CD4-positive, alpha-beta T cell treated with Interferon alpha-2 for 1 hour (primary cell): ENCODE measurements at regions not wholly inside any gene's neighbourhood (a gene's known extent, or its start where the extent isn't known, plus 50 kb on each side); places are given as distances from the start of the nearest gene placed in this dataset.
"Not testable (repeated sequence)": the region's sequence is repeated elsewhere in the genome, so short reads cannot be mapped to it uniquely, and the experiment has no call there.

Source experiments
- DNase-seq, 2 donors: peaks; one replicate each; pipeline ENCODE4 v3.0.0-alpha.2; 2020 to 2022

DNA sequence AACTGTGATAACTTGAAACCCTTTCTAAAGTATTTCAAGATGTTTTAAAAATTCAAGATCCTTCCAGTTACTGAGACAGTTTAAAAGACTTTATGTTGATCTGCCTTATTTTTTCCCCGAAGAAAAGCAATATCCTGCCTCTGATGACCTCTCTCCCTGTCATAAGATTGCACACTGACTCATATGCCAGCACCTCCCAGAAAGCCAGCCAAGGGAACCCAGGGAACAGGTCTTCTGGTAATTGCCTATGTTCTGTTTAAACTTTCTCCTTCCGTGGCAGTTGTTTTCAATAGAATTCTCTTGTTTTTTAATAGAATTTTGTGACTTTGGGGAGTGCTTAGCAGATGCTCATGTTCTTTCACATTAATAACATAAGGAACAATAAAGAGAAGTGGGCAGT lies 300.2 kb upstream of the PRKD1 start:
- no peak for DNase-seq

DNA sequence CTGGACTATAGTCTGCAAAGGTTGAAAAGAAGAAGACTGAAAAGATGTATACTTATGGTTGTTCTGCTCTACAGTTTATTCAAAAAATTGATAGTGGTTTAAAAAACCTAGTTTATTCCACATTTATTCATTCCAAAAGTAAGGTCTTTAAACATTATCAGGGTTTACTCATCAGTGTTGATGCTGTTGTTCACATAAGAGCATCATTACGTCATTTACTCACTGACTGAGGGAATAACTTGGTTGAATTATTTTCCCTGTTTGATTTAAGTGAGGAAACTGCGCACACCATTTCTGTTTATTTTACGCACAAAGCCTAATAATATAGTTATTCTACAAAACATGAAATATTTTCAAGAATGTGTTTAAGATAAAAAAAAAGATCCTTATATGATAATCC lies 303.1 kb upstream of the PRKD1 start:
- no peak for DNase-seq

DNA sequence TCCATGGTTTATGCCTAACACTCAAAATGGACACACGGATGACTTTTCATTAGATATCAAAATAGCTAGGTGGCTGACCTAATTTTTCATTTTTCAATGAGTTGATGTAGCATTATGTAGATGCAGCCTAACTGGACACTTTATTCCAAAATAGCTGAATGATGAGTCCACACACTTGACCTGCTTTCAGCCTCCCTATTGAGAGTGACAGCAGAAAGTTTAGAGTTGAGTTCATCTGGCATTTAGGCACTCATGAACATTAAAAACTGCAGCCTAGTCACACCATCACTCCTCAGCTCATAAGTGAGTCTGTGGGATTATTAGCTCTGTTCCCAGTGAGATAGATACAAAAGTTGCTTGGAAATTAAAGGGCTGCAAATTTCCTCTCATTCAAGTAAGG lies 307.3 kb upstream of the PRKD1 start:
- no peak for DNase-seq

DNA sequence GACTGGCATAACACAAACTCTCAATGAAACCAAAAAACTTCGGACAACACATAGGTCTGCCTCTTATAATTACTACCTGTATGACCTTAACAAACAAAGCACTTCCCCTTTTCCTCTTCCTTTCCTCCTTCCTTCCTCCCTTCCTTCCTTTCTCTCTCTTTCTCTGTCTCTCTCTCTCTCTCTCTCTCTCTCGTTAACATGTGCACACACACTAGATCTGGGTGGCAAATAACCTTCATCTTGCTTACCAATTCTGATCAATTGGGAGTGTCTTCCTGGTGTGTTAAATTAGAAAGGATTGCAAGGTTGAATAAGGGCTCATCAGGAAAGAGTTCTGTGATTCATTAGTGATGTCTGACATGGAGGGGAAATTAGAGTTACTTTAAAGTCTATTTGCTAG lies 307.8 kb upstream of the PRKD1 start:
- no peak for DNase-seq

DNA sequence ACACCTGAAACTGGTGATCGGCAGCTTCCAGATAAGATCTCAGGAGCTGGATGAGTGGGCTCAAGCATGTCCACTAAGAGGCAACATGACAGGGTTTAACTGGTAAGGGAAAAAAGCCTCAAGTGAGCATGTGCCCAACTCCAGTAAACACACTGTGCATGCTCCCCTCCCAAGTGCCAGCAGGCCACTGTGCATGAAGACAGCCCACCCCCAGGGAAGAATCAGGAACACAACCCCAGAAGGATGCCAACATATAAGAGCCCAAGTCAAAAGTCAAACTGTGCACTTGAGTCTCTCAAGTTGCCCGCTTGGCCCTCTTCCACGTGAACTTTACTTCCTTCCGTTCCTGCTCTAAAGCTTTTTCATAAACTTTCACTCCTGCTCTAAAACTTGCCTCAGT lies 311.3 kb upstream of the PRKD1 start:
- no peak for DNase-seq

DNA sequence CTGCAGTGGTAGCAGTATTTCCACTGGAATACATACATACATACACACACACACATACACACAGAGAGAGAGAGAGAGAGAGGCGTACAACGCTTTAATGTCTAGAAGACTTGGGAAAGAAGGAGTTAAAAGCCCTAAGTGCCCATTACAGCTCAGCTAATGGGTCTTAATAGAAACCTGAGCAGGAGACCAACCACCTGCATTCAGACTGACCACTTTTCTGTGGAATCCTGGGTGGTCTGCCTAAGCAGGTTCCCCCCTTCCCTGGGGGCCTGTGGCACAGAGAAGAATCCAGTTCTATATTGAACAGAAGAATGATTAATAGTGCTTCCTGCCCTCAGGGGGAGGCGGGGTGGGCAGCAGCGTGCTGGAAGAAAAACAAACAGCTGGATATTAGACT lies 312.4 kb upstream of the PRKD1 start:
- DNase-seq, result no peak

DNA sequence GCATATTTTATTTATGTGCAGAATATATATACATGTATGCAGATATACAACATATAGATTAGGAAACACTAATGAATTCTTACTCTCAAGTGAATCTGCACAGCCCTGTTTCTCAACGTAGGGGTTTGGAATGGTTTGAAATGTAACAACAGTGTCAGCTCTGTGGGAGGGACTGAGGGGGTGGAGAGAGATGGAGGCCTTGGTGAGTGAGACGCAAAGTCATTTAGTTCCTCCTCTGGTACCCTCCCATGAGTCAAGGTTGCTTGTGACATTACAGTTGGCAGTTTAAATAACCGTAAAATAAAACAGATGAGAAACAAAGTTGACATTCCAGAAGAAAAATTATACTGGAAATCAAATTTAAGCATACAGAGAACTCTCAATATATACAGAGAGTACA lies 313.0 kb upstream of the PRKD1 start:
- no peak for DNase-seq

DNA sequence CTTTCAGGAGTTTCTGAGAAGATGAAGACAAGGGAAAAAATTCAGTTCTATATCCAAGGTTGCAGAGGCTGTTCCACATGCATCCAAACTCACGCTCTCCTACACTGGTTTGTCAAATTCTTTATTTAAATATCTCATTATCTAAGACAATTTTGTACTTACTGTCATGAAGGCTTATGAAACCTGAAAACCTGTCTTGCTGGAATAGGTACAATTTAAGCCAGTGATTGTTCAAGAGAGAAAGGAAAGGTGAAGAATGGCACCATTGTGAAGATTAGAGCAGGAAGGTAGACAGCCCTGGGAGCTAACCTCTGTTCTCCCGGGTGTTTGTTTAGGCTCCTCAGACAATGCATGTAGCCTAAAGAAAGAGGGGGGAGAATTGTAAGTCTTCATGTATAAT lies 315.1 kb upstream of the PRKD1 start:
- no peak for DNase-seq

DNA sequence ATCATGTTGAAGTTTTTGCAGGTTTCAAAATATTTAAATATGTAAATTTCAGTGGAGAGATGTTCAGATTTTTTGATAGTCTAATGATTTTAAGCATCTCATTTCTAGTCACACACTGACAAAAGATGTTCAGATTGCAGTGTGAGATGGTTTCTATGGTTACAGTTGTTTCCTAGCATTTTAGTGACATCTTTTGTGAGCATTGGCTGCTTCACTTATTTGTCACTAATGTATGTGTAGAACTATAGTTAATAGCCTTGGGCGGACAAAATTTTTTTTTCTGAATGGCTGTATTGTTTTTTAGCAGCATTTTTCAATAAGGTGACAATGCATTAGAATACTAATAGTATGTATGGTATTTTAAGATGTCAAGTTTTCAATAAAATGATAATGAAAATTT lies 315.6 kb upstream of the PRKD1 start:
- no peak for DNase-seq

DNA sequence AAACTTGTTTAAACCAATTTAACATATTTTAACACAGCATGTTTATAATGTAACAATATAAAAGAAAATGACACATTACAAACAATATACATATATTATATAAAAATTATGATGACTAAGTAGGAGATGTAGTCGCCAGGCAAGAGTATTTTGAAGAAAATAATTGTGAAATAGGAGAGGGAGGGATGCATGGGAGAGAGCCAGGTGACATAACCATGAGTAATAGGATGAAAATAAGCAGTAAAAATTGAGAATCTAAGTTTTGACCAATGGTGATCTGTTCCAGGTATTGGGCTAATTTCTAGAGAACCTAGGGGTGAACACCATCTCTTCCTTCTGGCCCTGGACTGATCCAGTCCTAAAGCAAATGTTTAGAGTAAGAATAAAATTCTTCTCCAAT lies 315.2 kb upstream of the G2E3 start:
- no peak for DNase-seq

DNA sequence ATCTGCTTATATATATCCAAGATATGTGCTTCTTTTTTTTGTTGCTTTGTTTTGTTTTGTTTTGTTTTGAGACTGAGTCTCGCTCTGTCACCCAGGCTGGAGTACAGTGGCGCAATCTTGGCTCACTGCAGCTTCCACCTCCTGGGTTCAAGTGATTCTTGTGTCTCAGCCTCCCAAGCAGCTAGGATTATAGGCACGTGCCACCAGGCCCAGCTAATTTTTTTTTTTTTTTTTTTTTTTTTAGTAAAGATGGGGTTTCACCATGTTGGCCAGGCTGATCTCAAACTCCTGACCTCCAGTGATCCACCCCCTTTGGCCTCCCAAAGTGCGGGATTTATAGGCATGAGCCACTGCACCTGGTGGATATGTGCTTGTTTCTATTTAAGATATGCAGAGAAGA lies 314.6 kb upstream of the G2E3 start:
- DNase-seq, result not testable (repeated sequence)

DNA sequence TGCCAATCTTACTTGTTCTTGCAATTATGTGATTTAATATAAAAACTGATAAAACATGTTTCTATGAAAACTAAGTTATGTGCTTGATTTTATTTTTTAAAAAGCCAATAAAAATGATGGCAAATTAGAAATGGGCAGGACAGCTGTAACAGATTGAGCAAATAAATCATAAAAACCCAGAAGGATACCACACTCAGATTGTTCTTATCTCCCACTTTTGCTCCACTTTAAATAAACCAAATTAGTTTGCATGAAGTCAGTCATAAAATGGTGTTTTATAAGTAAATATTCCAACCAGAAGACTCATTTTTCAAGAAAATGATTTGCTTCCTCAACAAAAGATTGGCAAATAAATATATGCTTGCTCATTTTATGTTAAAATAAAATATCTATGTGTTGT lies 307.9 kb upstream of the G2E3 start:
- no peak for DNase-seq

DNA sequence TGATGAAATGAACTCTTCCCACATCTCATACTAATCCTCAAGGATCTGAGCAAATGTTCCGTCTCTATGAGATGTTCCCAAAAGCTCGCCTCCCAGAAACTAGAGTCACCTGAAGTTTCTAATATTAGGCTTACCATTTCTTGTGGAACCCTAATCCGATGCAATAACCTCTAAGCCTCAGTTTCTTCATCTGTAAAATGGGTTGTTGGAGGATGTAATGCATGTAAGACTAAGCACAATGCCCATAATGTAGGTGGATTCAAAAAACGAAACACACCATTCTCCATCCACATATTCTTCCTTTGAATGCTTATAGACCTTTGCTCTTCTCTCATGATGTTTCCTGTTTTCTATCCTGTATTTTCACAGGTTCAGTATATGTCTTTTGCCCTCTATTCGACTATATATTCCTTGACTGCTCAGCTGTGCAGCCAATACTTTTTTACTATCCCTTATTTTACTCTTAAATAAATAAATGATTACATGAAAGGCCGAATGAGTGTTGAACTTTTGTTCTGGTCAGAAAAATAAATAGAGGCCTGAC lies 307.3 kb upstream of the G2E3 start:
- DNase-seq, result no peak

DNA sequence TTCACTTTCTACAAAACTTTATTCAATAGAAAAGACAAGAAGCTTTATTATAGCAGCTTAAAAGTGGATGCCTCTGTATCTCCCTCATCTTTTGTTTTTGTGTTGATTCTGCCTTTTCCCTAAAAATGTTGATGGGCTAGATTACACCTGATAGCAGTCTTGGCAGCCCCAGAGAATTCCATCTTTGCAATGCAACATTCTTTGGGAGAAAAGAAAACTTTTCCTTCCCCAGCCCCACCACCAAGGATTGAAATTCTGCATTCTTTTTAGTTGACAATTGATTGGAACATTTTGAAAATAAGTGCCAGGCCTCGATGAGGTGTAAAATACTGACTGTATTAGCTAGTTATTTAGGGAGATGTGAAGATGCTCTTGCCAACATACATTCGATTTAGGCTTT lies 306.8 kb upstream of the G2E3 start:
- no peak for DNase-seq

DNA sequence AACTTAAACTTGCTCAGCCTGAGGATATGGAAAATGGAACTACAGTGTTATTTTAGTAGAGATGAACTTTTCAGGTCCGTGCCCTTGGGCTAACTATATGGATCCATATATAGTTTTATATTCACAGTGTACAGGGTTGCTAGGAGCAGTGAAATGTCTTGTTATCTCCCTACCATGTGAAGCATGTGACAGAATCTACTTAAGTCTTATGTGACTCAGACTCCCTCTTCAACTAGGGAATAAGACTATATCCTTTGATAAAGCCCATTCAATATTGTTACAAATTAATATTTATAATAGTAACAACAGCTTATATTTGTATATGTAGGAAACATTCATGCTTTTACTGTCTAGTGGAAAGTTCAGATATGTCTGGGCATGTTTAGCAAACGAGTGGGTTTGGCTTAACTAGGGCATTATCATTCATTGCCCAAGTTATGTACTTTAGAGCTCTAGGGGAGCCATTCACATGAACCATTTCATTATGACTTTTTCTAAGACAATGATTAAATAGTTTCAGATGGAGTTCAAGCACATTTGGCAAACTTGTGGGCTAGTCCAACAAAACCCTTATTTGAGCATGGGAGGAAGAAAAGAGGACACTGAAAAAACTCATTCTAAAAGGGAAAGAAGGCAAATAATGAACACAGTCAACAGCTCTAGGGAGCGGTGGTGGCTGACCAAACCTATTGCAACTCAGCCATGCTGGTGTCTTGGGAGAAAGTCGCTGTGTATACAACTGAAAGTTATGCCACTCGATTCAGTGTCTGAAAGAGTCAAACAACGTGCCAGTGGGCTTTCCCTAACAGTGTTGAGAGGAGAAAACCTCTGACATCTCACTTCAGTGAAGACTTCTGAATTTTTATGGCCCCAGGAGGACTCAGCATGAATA lies 305.9 kb upstream of the G2E3 start:
- DNase-seq, result no peak

DNA sequence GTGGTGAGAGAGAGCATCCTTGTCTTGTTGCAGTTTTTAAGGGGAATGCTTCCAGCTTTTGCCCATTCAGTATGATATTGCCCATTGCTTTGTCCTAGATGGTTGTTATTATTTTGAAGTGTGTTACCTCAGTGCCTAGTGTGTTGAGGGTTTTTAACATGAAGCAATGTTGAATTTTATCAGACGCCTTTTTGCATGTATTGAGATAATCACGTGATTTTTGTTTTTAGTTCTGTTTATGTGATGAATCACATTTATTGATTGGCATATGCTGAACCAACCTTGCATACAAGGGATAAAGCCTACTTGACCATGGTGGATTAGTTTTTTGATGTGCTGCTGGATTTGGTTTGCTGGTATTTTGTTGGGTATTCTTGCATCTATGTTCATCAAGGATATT lies 302.3 kb upstream of the G2E3 start:
- no peak for DNase-seq

DNA sequence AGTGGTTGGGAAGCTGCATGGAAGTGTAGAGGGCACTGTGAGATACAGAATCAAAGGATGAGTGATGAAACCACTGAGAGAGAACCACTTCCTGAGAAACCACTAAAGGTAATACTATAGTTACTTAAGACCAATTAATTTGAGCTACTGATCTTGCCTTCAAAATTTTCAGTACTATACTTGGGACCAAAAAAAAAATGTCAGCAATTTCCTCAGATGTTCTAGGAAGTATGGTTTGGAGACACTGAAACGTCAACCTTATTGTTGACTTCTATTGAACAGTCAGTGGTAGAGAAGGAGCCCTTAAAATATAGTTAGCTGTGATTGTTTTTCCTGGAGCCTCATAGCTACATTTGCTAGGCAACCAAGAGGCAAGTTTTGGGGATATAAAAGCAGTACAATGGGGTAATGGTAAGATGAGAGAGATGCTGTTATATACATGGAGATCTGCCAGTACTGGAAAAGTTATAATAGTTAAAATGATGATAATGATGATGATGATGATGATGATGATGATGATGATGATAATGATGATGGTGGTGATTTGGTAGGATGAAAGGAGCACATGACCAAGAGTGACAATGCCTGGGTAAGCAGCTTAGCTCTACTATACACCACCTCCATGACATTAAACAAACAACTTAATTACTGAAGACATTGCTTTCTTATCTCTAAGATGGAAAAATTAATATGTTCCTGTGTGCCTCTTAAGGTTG lies 300.9 kb upstream of the G2E3 start:
- DNase-seq, result no peak

DNA sequence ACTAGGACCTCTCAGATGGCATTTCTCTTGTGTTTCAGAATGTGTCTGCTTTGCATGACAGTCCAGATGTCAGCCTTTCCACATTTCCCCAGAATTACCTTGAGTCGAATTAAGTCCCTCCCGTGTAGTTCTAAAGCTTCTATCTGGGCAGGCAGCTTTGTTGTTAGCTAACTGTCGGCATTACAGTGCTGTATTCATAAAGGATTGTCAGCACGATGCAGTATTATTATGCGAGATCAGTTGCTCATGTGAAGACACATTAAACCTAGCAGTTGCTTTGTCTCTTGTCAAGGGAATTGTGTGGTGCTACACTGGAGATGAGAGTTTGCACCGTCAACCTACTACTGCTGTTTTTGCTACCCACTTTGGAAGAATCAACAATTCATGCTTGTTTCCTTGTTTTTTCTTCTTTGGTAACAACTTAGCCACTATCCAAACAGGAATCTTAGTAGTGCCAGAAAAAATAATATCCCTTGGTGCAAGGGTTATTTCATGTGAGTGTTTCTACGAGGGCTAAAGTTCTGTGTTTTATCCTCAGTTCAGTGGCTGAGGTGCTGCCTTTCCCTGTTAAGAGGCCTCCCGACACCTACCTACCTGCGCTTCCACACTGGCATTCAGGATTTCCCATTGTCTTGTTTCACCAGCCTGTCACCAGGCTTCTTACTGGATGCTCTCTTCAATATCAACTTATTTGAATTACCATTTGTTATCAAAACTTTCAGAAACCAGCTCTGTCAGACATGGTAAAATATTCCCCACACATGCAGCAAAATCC lies 297.9 kb upstream of the G2E3 start:
- DNase-seq, result no peak

DNA sequence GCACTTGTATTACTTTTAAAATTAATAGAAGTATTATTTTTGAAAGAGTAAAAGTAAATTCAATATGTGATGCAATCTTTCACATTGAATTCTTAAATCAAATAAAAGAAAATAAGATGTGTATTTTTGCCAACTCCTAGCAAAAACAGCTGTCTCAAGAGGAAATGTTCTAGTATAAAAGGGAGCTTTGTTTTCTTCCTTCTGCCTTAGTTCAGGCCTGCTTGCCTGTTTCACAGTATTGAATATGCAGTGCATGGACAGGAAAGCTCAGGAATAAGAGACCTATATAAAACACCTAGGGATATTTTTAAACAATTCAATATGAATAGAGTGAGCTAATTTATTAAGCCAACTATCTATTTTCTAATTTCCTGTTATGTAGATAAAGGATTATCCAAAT lies 294.8 kb upstream of the G2E3 start:
- no peak for DNase-seq

DNA sequence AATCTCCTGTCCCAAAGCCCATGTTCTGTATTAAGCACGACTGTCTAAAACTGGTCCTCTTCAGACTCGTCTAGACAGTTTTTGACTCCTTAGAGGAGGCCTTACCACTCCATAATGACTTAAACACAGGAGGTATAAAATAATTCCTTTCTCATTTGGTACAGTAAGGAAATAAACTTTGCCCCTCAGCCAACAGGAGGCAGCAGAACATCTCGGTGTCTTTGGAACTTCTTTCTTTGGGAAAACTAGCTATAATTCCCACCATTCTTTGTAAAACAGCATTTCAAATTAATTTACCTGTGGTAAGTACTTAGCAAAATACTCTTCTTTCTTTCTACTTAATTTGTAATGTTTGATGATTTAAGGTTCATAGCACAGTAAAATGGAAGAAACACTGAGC lies 292.7 kb upstream of the G2E3 start:
- no peak for DNase-seq

DNA sequence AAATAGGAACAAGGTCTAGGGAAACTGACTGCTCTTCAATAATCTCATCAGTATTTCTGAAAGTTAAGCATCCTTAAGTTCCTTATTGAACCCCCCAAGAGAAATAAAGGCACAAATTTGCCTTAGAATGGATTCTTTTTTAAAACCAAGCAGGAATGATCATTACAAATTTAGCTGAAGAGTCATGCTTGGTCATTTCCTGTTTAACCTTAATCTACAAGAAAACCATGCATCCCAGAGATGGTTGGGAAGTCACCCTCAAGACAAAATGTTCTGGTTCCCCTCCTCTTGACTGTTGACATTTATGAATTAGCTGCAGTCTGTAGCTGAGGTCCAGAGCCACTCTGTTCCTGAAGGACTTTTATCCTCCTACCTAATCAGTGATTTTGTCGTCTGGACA lies 291.8 kb upstream of the G2E3 start:
- DNase-seq, result no peak

DNA sequence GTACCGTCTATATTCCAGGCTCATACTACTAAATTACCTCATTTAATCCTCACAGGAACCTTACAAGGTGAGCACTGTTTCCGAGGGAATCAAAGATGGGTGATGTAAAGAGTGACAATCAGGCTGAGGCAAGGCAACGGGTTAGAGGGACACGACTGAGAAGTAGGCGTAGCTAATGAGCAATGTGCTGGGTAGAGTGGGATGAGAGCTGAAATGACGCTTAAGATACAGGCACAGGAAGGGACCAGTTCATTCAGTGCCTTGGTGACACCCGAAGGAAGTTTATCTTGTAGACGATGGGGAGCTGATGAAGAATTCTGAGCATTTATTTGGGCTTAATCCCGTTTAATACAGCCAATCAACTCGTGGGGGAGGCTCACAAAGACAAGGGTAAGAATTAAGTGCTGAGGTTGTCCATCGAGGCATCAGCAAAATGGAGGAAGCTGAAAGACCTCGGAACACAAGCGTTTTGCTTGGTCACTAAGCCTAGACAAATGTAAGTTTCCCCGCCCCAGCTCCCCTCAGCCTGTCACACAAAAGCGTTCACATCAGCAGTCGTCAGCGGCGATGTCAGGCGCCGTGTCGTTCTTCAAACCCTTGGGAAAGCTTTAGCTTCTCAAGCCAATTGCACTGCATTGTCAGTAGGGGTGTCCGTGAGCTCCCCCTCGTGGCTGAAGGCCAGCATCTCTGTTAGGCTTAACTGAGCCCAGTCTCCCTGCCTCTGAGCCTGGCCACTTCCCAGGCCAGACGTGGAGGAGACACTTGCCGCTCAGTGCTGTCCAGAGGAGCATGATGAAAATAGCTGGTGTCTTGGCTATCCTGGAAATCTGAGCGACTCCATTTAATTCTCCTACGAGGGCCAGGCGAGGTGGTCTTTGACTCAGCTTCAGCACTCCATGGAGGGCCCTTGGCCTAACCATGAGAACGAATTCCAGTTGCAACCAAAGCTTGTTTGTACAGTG lies 288.5 kb upstream of the G2E3 start:
- DNase-seq, result peak; percentile 17 to 47
